Panc1 (cell line): ENCODE measurements at regions not wholly inside any gene's neighbourhood (a gene's known extent, or its start where the extent isn't known, plus 50 kb on each side); places are given as distances from the start of the nearest gene placed in this dataset.

Experiments
- ATAC-seq: fragments of 200-7000 bp; cut with Tn5 transposase; 2 replicates; pipeline ENCODE4 v1.9.1; 2020; ENCODE audit warnings: mild to moderate bottlenecking, moderate library complexity
- BruUV-seq: library from RNA; stranded (reverse); fragments of 400-500 nt; replicated peaks from 2 replicates; lab custom pipeline; 2021; lab: Mats Ljungman, UMichigan
- CTCF ChIA-PET: fragments of 300-600 bp; sonication (Branson Sonifier 250); formaldehyde crosslinking; loops from one replicate; lab custom pipeline; 2022; ENCODE audit warnings: antibody characterized with exemption; lab: Charles Lee
- POLR2A ChIA-PET: fragments of 300-600 bp; sonication (Branson Sonifier 250); formaldehyde crosslinking; loops from one replicate; lab custom pipeline; 2022; ENCODE audit warnings: antibody characterized with exemption; lab: Charles Lee
- DNase-seq: peaks from one replicate; pipeline ENCODE4 v3.0.0-alpha.2; 2010; ENCODE audit warnings: low read depth, low spot score
- H3K27ac ChIP-seq: 2 replicates; pipeline ENCODE4 v1.5.1; 2011; ENCODE audit warnings: mild to moderate bottlenecking, low read length, inconsistent platforms
- H3K27me3 ChIP-seq: fragments of 200-500 bp; sonication (Bioruptor generic); 2 replicates; pipeline ENCODE4 v1.6.0; 2014; ENCODE audit warnings: low read length, inconsistent platforms; ENCODE audit not compliant: control insufficient read depth, insufficient read depth
- H3K36me3 ChIP-seq: fragments of 200-500 bp; sonication (Bioruptor generic); 2 replicates; pipeline ENCODE4 v1.5.1; 2014; ENCODE audit warnings: inconsistent platforms, mild to moderate bottlenecking, low read length, moderate library complexity; ENCODE audit not compliant: control insufficient read depth, insufficient read depth
- H3K4me1 ChIP-seq: 2 replicates; pipeline ENCODE4 v1.5.1; 2011; ENCODE audit warnings: inconsistent platforms, mild to moderate bottlenecking, low read length, moderate library complexity; ENCODE audit not compliant: control insufficient read depth, insufficient read depth
- H3K4me3 ChIP-seq, 2 experiments: 2 replicates each; pipeline ENCODE4 v1.5.1; 2011 to 2012; ENCODE audit warnings: low read depth in 2 of 2, low read length in 2 of 2, mild to moderate bottlenecking in 2 of 2, inconsistent platforms in 1 of 2, moderate library complexity in 1 of 2
- H3K9me3 ChIP-seq: fragments of 200-500 bp; sonication (Bioruptor generic); 2 replicates; pipeline ENCODE4 v1.5.1; 2014; ENCODE audit warnings: low read depth, mild to moderate bottlenecking, inconsistent platforms, low read length, moderate library complexity; ENCODE audit not compliant: control insufficient read depth, insufficient read depth
- CTCF ChIP-seq: fragments of 450-650 bp; IDR thresholded peaks from 2 replicates; pipeline ENCODE4 v1.5.1; 2017; ENCODE audit warnings: mild to moderate bottlenecking
- POLR2AphosphoS5 ChIP-seq: IDR thresholded peaks from 2 replicates; pipeline ENCODE4 v1.6.1; 2012; ENCODE audit warnings: mild to moderate bottlenecking, low read depth, low read length, moderate library complexity
- REST ChIP-seq, 2 experiments: IDR thresholded peaks; 2 replicates each; pipeline ENCODE4 v1.6.1; 2011 to 2012; ENCODE audit warnings: low read depth in 2 of 2, control low read depth in 1 of 2, low read length in 1 of 2, mild to moderate bottlenecking in 1 of 2, moderate library complexity in 1 of 2; ENCODE audit not compliant: insufficient read depth in 1 of 2
- SIN3A ChIP-seq: IDR thresholded peaks from 2 replicates; pipeline ENCODE4 v1.6.1; 2012; ENCODE audit warnings: low read depth, mild to moderate bottlenecking, low read length, moderate library complexity, borderline replicate concordance; ENCODE audit not compliant: insufficient read depth
- TCF7L2 ChIP-seq: IDR thresholded peaks from 2 replicates; pipeline ENCODE4 v1.6.1; 2011; ENCODE audit warnings: mild to moderate bottlenecking, low read depth, low read length, inconsistent platforms
- in situ Hi-C: cut with HindIII; loops from 2 replicates; pipeline ENCODE4 v1.10.0; 2016; ENCODE audit warnings: low sequenced_read_pairs, low pct_unique_long_range_greater_than_20kb
- intact Hi-C: fragments of 100-400 bp; cut with micrococcal nuclease; formaldehyde crosslinking; loops from one replicate; pipeline ENCODE4 v1.10.0; 2022; ENCODE audit not compliant: unreplicated experiment

GRCh38 chr10:110370006-110370405 lies 65.3 kb upstream of the SMNDC1 start:
- no peak for ATAC-seq
- intact Hi-C loops (no loop called here), in situ Hi-C loops (no loop called here)
- Histone ChIP-seq H3K36me3 (no peaks in the 10 kb centered on the region), H3K27ac (no peak overlapping the region), H3K4me1 (no peaks in the 10 kb centered on the region), H3K27me3 (no peaks in the 10 kb centered on the region), H3K4me3 (no peak overlapping the region), H3K9me3 (no peaks in the 10 kb centered on the region)
- no peak for TF ChIP-seq SIN3A
- ChIA-PET CTCF (no interaction called here), POLR2A (no interaction called here)
- BruUV-seq = no TSS peak
- no peak for DNase-seq

- no peaks in the 10 kb centered on the region for H3K9me3 ChIP-seq
- H3K27ac ChIP-seq = no peak overlapping the region
- no peaks in the 10 kb centered on the region for H3K36me3 ChIP-seq
- no peak overlapping the region for H3K4me3 ChIP-seq
- DNase-seq (no peak), ATAC-seq (no peak)
- in situ Hi-C loops (no loop called here), intact Hi-C loops (no loop called here)
- BruUV-seq = no TSS peak
- H3K27me3 ChIP-seq = no peaks in the 10 kb centered on the region
- TF ChIP-seq SIN3A = no peak
- no peak for TF ChIP-seq CTCF
- TF ChIP-seq REST (IDR thresholded peaks at IDR 0.05; ENCODE audit: insufficient read depth in 1 of 2, low read depth in 2 of 2, low read length in 1 of 2) = no peak
- no peak for TF ChIP-seq POLR2AphosphoS5
- TF ChIP-seq TCF7L2 = no peak
- H3K4me1 ChIP-seq = no peaks in the 10 kb centered on the region
- ChIA-PET POLR2A (no interaction called here), CTCF (interaction anchor here (1.3 kb wide), 1 partner anchor 18 kb away, joined by 3 read pairs; no protein-coding TSS in a partner anchor)
Measured at GRCh38 chr10:110372656-110373055, 67.9 kb upstream of the SMNDC1 start.

GRCh38 chr10:110373059-110373458 lies 68.3 kb upstream of the SMNDC1 start:
- no peaks in the 10 kb centered on the region for H3K36me3 ChIP-seq
- no peaks in the 10 kb centered on the region for H3K9me3 ChIP-seq
- no peaks in the 10 kb centered on the region for H3K4me1 ChIP-seq
- H3K27ac ChIP-seq = no peak overlapping the region
- H3K27me3 ChIP-seq = no peaks in the 10 kb centered on the region
- intact Hi-C loops (no loop called here), in situ Hi-C loops (no loop called here)
- ChIA-PET POLR2A (no interaction called here), CTCF (interaction anchor here (1.3 kb wide), 1 partner anchor 19 kb away, joined by 3 read pairs; no protein-coding TSS in a partner anchor)
- no peak overlapping the region for H3K4me3 ChIP-seq
- TF ChIP-seq SIN3A (no peak), REST (IDR thresholded peaks at IDR 0.05; ENCODE audit: insufficient read depth in 1 of 2, low read depth in 2 of 2, low read length in 1 of 2) (no peak), CTCF (no peak), TCF7L2 (no peak), POLR2AphosphoS5 (no peak)
- DNase-seq (no peak), ATAC-seq (peak; percentile 31; the same call in 1 of the 2 replicates)
- BruUV-seq = no TSS peak
